ENCODE measurements at regions not wholly inside any gene's neighbourhood (a gene's known extent, or its start where the extent isn't known, plus 50 kb on each side); places are given as distances from the start of the nearest gene placed in this dataset.

DNA sequence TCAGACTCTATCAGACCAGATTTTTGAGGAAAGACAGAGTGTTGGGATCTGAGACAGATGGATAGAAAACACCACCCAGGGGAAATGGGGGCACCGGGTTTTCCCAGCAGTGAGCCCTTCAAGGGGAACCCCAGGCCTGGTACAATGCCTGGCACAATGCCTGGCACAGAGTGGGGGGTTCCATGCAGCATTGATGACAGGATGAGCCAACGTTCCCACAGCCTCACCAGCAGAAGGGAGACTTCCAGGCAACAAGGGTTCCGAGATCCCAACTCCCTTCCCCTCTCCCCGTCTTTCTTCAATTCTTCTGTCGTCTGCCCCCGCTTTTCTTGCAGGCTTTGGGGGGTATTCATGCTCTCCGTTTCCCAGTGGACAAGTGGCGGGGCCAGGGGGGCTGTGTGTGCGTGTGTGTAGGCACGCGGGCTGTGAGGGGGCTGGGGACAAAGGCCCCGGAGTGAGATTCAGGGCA is 132.1 kb upstream of the HAAO start:
- no peaks in the 10 kb centered on the region for H3K9me3 Mint-ChIP-seq
- no peaks in the 10 kb centered on the region for H3K36me3 Mint-ChIP-seq (ENCODE audit: low read depth)
- peaks cover 2% of the 10 kb centered on the region for H3K4me1 Mint-ChIP-seq (ENCODE audit: low read depth)
- no peak overlapping the region for H3K27ac Mint-ChIP-seq
- no peak overlapping the region for H3K4me3 Mint-ChIP-seq
- H3K27me3 Mint-ChIP-seq (ENCODE audit: low read depth), result no peaks in the 10 kb centered on the region

DNA sequence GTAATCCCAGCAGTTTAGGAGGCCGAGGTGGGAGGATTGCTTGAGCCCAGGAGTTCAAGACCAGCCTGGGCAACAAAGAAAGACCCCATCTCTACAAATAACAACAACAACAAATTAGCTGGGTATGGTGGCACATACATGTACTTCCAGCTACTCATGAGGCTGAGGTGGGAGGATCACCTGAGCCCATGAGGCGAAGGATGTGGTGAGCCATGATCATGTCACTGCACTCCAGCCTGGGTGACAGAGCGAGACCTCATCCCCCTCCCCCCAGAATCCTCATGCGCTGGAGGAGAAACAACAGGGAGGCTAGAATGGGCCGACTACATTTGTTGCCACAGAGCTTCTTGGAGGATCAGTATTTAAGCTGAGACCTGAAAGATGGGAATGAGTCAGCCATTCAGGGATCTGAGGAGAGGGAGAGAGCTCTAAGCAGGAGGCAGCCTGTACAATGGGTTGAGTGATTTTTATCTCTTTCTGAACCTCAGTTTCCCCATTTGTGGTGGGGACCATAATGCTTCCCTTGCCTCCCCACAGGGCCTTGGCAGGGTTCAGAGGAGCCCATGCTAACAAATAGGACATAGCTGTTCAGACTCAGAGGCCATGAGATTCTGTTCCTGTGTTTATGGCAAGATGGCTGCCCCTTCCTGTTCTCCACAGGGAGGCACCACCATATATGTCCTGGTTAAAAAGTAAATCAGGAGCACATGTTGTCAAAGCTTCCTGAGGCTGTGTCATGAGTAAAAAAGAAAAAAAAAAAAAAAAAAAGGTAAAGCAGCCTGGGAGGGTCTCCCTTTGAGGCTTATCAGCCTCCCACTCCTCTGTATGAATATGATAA is 131.4 kb upstream of the HAAO start:
- H3K27ac Mint-ChIP-seq, result no peak overlapping the region
- H3K4me1 Mint-ChIP-seq (ENCODE audit: low read depth), result peaks cover 2% of the 10 kb centered on the region
- no peaks in the 10 kb centered on the region for H3K27me3 Mint-ChIP-seq (ENCODE audit: low read depth)

DNA sequence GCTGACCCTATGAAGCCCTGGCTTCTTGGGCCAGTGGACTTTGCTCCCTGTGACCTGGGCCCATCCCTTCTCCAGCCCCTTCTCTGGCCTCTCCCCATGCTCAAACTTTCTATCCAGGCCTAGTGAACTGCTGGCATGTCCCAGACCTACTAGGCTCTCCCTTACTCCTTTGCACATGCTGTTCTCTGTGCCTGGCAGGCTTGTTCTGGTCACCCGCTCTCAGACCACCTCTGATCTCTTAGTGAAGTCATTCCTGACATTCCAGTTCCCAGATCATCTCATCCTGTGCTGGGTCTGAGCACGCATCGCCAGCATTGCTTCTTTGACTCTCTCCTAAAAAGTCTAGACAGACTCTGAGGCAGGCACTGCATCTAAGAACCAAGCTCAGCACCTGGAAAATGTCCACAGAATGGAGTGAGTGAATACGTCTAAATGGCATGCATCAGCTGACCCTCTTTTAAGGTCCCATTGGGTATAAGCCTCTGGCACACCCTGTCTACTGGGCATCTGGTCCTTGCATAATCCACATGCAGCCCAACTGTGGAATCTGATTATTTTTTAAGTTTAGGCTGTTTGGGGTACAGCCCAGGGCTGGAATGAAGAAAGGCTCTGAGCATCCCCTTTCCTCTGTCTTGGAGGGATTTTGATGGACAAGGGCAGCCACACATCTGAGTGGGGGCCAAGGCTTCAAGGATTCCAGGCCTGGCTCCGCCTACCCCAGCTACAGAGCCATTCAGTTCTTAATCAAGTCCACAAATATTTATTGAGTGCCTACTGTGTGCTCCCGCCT is 130.6 kb upstream of the HAAO start:
- Mint-ChIP-seq H3K9me3 (no peaks in the 10 kb centered on the region), H3K36me3 (ENCODE audit: low read depth) (no peaks in the 10 kb centered on the region), H3K4me3 (no peak overlapping the region), H3K27ac (no peak overlapping the region), H3K4me1 (ENCODE audit: low read depth) (peaks cover 2% of the 10 kb centered on the region), H3K27me3 (ENCODE audit: low read depth) (no peaks in the 10 kb centered on the region)

More for the DNA sequence above, 131.4 kb upstream of the HAAO start:
- H3K36me3 Mint-ChIP-seq (ENCODE audit: low read depth), result no peaks in the 10 kb centered on the region
- no peaks in the 10 kb centered on the region for H3K9me3 Mint-ChIP-seq
- no peak overlapping the region for H3K4me3 Mint-ChIP-seq

GRCh38 chr2:42922293-42922692 is 129.9 kb upstream of the HAAO start:
- Mint-ChIP-seq H3K27me3 (ENCODE audit: low read depth) (no peaks in the 10 kb centered on the region), H3K27ac (no peak overlapping the region), H3K4me1 (ENCODE audit: low read depth) (peaks cover 2% of the 10 kb centered on the region), H3K9me3 (no peaks in the 10 kb centered on the region), H3K36me3 (ENCODE audit: low read depth) (no peaks in the 10 kb centered on the region), H3K4me3 (no peak overlapping the region)

- H3K27ac Mint-ChIP-seq, result no peak overlapping the region
- H3K4me3 Mint-ChIP-seq, result no peak overlapping the region
- H3K27me3 Mint-ChIP-seq (ENCODE audit: low read depth), result no peaks in the 10 kb centered on the region
Observed at GRCh38 chr2:42921721-42922120, 129.3 kb upstream of the HAAO start.

GRCh38 chr2:42921147-42921520 is 128.8 kb upstream of the HAAO start:
- H3K4me1 Mint-ChIP-seq (ENCODE audit: low read depth), result peaks cover 2% of the 10 kb centered on the region
- H3K27ac Mint-ChIP-seq, result no peak overlapping the region
- H3K27me3 Mint-ChIP-seq (ENCODE audit: low read depth), result no peaks in the 10 kb centered on the region
- no peaks in the 10 kb centered on the region for H3K9me3 Mint-ChIP-seq
- no peak overlapping the region for H3K4me3 Mint-ChIP-seq
- no peaks in the 10 kb centered on the region for H3K36me3 Mint-ChIP-seq (ENCODE audit: low read depth)

More at GRCh38 chr2:42921721-42922120, 129.3 kb upstream of the HAAO start:
- peaks cover 2% of the 10 kb centered on the region for H3K4me1 Mint-ChIP-seq (ENCODE audit: low read depth)
- no peaks in the 10 kb centered on the region for H3K9me3 Mint-ChIP-seq
- H3K36me3 Mint-ChIP-seq (ENCODE audit: low read depth), result no peaks in the 10 kb centered on the region

GRCh38 chr2:42920446-42921146 is 128.2 kb upstream of the HAAO start:
- Mint-ChIP-seq H3K9me3 (no peaks in the 10 kb centered on the region), H3K27ac (no peak overlapping the region), H3K27me3 (ENCODE audit: low read depth) (no peaks in the 10 kb centered on the region), H3K36me3 (ENCODE audit: low read depth) (no peaks in the 10 kb centered on the region), H3K4me3 (no peak overlapping the region), H3K4me1 (ENCODE audit: low read depth) (peaks cover 2% of the 10 kb centered on the region)

- no peaks in the 10 kb centered on the region for H3K9me3 Mint-ChIP-seq
- H3K36me3 Mint-ChIP-seq (ENCODE audit: low read depth), result no peaks in the 10 kb centered on the region
- H3K27me3 Mint-ChIP-seq (ENCODE audit: low read depth), result no peaks in the 10 kb centered on the region
- no peaks in the 10 kb centered on the region for H3K4me1 Mint-ChIP-seq (ENCODE audit: low read depth)
- no peak overlapping the region for H3K4me3 Mint-ChIP-seq
- no peak overlapping the region for H3K27ac Mint-ChIP-seq
Observed at GRCh38 chr2:42918671-42919318, 126.4 kb upstream of the HAAO start.

GRCh38 chr2:42918041-42918440 is 125.7 kb upstream of the HAAO start:
- Mint-ChIP-seq H3K27ac (no peak overlapping the region), H3K4me1 (ENCODE audit: low read depth) (peaks cover 3% of the 10 kb centered on the region), H3K27me3 (ENCODE audit: low read depth) (no peaks in the 10 kb centered on the region), H3K9me3 (no peaks in the 10 kb centered on the region), H3K36me3 (ENCODE audit: low read depth) (no peaks in the 10 kb centered on the region), H3K4me3 (no peak overlapping the region)

GRCh38 chr2:42917425-42917927 is 125.1 kb upstream of the HAAO start:
- Mint-ChIP-seq H3K36me3 (ENCODE audit: low read depth) (no peaks in the 10 kb centered on the region), H3K27ac (no peak overlapping the region), H3K4me3 (no peak overlapping the region), H3K4me1 (ENCODE audit: low read depth) (peaks cover 3% of the 10 kb centered on the region), H3K9me3 (no peaks in the 10 kb centered on the region), H3K27me3 (ENCODE audit: low read depth) (no peaks in the 10 kb centered on the region)

GRCh38 chr2:42916324-42916723 is 123.9 kb upstream of the HAAO start:
- no peaks in the 10 kb centered on the region for H3K9me3 Mint-ChIP-seq
- no peaks in the 10 kb centered on the region for H3K36me3 Mint-ChIP-seq (ENCODE audit: low read depth)
- H3K4me1 Mint-ChIP-seq (ENCODE audit: low read depth), result peaks cover 3% of the 10 kb centered on the region
- no peak overlapping the region for H3K27ac Mint-ChIP-seq
- H3K4me3 Mint-ChIP-seq, result no peak overlapping the region
- H3K27me3 Mint-ChIP-seq (ENCODE audit: low read depth), result no peaks in the 10 kb centered on the region

- Mint-ChIP-seq H3K4me1 (ENCODE audit: low read depth) (peaks cover 3% of the 10 kb centered on the region), H3K27me3 (ENCODE audit: low read depth) (no peaks in the 10 kb centered on the region), H3K36me3 (ENCODE audit: low read depth) (no peaks in the 10 kb centered on the region)
Observed at GRCh38 chr2:42914860-42915259, 122.5 kb upstream of the HAAO start.

GRCh38 chr2:42914314-42914713 is 121.9 kb upstream of the HAAO start:
- no peaks in the 10 kb centered on the region for H3K9me3 Mint-ChIP-seq
- no peaks in the 10 kb centered on the region for H3K27me3 Mint-ChIP-seq (ENCODE audit: low read depth)
- no peak overlapping the region for H3K27ac Mint-ChIP-seq
- peaks cover 3% of the 10 kb centered on the region for H3K4me1 Mint-ChIP-seq (ENCODE audit: low read depth)
- no peaks in the 10 kb centered on the region for H3K36me3 Mint-ChIP-seq (ENCODE audit: low read depth)
- no peak overlapping the region for H3K4me3 Mint-ChIP-seq

More at GRCh38 chr2:42914860-42915259, 122.5 kb upstream of the HAAO start:
- Mint-ChIP-seq H3K27ac (no peak overlapping the region), H3K9me3 (no peaks in the 10 kb centered on the region), H3K4me3 (no peak overlapping the region)

DNA sequence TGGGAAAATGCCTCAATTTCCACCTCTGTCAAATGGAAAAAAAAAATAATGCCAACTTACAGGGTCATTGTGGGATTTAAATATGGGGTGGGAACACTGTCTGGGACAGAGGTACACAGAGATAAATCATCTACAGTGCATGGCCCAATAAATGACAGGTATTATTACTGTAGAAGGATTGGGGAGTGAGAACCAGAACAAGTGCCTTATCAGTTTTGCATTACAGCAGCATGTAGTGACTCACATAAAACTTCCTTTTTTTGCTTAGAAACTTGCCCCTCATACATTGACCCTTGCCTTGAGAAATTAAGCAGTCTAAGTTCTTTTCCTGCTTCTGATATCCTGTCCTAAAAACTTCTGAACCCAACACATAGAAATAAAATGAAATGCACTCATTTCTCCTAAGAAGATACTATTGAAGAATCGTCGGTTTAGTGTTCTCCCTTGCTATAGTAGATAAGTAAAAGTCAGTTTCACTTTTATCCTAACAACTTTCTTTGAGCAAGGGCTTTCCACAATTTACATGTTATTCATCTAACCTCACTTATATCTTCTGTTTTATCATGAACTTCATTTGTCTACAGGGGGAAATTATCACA is 121.0 kb upstream of the HAAO start:
- Mint-ChIP-seq H3K36me3 (ENCODE audit: low read depth) (no peaks in the 10 kb centered on the region), H3K4me1 (ENCODE audit: low read depth) (peaks cover 3% of the 10 kb centered on the region), H3K27ac (no peak overlapping the region), H3K4me3 (peak overlapping the region; percentile 52), H3K27me3 (ENCODE audit: low read depth) (no peaks in the 10 kb centered on the region), H3K9me3 (no peaks in the 10 kb centered on the region)

Measured in T-helper 1 cell treated with Interleukin-12 subunit alpha and Interleukin-12 subunit beta and Interleukin-4 antibody, amounts not matched to agents 30 μg/mL and 1 μg/mL, for 36 hours (primary cell).